EH (cell line): ENCODE measurements at regions not wholly inside any gene's neighbourhood (a gene's known extent, or its start where the extent isn't known, plus 50 kb on each side); places are given as distances from the start of the nearest gene placed in this dataset.

Experiments used
- DNase-seq: peaks from one replicate; pipeline ENCODE4 v3.0.0-alpha.2; 2015; ENCODE audit warnings: low read depth

- no peak for DNase-seq
Observed at GRCh38 chr11:13062115-13062514, 53.0 kb downstream of the RASSF10 start.

GRCh38 chr11:13064593-13064992 is 55.5 kb downstream of the RASSF10 start:
- no peak for DNase-seq

DNA sequence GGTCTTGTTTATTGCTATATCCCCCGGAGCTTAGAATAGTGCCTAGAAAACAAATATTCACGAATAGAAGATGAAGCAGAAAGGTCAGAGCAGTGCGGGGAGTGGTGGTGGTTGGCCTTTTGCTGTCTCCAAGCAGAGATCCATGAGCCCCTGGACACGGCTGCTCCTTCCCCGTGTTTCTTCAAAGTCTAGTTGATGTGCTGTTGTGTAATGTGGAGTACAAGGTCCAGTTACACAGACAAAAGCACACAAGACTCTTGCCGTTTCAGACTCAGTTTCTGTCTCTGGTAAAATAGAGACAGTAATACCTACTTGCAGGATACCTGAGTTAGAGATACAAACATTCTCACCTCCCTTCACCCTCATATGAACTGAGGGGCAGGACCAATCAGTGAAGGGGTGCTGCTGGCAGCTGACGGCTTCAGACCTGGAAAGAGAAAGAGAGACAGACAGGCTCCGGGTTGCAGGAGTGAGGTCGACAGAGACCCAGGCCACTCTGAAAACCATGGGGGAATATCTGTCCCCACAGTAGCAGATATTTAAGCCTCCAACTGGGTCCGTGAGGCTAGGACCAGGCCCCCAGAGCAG is 56.2 kb downstream of the RASSF10 start:
- DNase-seq = no peak

DNA sequence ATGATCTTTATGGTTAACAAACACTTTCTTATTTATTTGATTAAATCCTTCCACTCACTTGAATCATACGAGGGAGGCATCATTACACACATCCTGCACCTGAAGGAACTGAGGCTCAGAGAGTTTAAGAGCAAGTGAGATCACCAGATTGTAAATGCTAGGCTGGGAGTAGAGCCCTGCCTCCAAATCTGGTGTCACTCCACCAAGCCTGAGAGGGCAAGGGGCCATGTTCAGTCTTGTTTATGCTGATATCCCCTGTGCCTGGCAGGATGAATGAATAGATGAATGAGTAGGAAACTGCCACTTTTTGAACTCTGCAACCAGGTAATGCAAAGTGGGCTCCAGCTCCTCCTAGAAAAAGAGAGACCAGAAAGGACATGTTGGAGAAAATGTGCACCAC is 59.1 kb downstream of the RASSF10 start:
- no peak for DNase-seq

DNA sequence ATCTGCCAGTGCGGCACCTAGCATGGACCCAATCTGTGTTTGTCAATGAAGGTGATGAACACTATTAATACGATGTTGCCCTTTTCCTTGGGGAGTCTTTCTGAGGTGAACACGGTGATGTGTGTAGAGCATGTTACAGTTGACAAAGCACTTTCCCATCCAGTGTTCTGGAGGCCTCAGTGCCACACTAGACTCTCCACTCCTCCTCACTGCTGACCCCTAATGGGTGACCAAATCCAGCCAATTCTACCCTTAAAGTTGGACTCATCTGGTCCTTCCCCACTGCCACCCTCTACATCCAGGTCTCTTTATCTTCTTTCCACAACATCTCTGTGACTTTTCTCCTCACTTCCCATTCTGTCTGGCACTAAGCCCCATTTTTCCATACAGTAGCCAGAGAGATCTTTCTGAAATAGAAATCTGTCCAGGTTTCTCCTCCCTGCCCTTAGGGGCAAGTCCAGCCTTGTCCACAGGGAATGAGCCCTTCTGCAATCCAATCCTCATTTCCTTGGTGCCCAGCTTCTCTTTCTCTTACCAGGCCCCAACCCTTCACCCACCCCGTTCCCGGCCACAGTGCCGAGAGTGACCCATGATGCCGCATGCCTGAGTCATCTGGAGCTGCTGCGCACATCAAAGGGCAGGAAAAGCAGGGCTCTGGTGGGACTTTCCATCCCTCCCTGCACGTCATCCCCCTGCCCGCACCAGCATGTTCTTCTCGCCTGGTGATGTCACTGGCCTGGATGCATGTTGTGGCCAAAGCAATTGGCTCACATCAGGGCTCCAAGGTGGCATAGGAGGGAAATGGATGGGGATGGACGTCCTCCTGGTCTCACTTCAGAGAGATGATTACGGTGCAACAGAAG is 64.2 kb downstream of the RASSF10 start:
- peak; percentile 77 for DNase-seq

- DNase-seq = no peak
Observed at GRCh38 chr11:13074714-13075464, 65.8 kb downstream of the RASSF10 start.

DNA sequence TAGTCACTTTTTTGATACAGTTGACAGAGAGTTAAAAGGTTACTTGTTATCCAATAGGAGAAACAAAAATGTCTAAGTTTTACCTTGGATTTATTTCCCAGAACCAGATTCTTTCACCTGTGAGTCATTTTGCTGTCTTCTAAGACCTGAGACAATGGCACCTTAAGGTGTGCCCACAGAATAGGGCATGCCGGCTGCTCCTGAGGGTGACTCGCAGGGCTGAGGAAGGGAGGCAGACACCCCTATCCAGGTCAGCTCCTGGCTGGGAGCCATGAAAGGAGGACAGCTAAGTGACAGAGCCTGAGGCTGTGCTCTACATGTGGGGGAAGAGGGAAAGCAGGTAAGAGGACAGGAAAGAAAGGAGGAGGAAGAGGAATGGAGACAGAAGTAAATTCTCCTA is 67.8 kb downstream of the RASSF10 start:
- DNase-seq = no peak

DNA sequence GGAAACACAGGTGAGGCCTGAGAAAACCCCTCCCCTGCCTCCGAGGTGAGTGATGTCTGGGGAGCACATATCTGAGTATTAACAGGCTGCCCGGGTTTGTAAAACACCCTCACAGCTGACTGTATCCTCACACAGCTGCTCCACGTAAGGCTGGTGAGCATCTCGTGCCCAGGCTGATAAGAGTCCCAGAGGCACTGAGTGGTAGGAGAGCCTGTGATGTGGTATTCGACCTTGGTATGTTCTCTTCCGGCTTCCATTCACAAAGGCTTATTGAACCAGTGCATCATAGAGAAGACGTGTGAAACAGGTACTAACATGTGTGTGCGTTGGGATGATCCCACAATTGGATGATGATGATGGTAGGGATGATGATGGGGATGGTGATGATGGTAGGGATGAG is 71.7 kb downstream of the RASSF10 start:
- DNase-seq = no peak

DNA sequence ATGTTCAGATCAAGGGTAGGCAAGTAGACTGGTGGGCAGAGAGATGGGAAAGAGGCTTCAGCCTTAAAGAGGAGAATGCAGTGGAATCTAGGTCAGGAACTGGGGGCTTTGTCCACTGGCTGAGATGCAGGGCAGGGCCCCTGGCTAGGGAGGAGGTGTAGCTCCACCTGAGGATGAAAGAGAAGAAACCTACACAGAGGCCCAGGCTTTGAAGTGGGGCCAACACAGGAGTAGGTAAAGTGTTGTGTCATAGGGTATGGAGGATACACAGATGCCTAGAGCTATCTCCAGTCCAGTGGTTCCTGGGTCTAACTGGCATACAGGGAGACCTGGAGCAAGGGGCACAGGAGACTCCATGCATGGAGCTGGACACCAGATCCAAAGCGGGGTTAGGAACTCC is 73.5 kb downstream of the RASSF10 start:
- DNase-seq = no peak

GRCh38 chr11:13090228-13090708 is 81.2 kb downstream of the RASSF10 start:
- no peak for DNase-seq

- DNase-seq = no peak
Observed at GRCh38 chr11:13091373-13091772, 82.3 kb downstream of the RASSF10 start.

DNA sequence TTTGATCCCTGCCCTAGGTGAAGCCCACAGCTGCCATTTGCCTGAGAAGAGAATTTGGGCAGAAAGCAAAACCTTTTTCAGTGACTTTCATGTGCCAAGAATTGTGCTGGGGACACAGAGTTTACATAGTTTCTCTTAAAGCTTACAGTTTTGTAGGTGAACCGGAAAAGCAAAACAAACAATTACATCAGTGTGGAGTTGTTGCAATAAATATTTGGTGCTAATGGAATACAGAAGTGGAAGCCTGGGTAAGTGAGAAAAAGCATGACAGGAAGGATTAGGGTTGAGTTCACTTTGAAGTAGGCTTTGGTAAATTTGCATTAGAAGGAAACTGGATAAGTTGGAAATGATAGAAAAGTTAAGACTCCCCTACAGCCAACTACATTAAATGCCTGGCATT is 82.7 kb downstream of the RASSF10 start:
- DNase-seq = no peak

GRCh38 chr11:13094930-13095687 is 86.0 kb downstream of the RASSF10 start:
- no peak for DNase-seq

GRCh38 chr11:13098063-13098462 is 88.9 kb downstream of the RASSF10 start:
- DNase-seq = no peak

DNA sequence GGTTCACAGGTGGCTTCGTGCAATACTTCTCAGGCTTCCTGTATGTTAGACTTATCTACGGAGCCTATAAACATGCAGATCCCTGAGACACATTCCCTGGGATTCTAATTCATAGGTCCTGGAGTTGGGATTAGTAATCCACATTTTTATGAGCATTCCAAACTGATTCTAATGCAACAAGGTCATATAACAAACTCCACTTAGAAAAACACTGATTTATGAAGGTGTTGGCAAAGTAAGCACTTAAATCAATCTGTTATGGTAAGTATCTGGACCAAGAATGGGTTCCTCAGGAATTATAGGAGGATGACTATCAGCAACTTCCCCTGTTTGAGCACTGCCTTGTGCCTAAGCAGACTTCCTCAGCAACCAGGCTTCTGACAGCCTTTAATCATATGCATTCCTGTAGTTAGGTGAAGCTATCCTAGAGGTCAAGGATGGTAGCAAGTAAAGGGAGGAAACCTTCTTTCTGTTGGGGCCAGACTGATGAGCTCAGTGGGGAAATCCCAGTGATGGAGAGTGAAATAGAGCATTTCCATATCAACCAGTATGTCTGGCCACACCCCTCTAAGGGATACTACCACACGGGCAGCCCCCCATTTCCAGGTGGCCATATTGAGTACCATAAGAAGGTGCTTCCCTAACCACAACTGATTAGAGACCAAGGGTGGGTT is 89.6 kb downstream of the RASSF10 start:
- peak; percentile 37 for DNase-seq

- DNase-seq = no peak
Observed at GRCh38 chr11:13101644-13102512, 92.8 kb downstream of the RASSF10 start.

DNA sequence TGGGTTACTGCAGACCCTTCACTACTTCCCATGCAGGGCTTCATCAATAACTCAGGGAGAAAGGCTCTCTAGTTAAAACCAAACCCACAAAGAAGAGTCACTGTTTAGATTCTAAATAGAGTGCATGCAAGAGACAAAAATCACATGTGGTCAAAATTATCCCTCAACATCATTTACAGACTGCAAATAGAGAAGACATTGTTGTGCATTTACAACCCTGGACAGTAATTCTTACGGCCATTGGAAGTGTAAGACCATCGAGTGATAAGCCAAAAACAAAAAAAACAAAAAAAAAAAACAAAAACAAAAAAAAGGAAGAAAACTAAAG is 93.4 kb downstream of the RASSF10 start:
- DNase-seq = no peak

- DNase-seq = no peak
Observed at GRCh38 chr11:13102865-13103539, 93.9 kb downstream of the RASSF10 start.

DNA sequence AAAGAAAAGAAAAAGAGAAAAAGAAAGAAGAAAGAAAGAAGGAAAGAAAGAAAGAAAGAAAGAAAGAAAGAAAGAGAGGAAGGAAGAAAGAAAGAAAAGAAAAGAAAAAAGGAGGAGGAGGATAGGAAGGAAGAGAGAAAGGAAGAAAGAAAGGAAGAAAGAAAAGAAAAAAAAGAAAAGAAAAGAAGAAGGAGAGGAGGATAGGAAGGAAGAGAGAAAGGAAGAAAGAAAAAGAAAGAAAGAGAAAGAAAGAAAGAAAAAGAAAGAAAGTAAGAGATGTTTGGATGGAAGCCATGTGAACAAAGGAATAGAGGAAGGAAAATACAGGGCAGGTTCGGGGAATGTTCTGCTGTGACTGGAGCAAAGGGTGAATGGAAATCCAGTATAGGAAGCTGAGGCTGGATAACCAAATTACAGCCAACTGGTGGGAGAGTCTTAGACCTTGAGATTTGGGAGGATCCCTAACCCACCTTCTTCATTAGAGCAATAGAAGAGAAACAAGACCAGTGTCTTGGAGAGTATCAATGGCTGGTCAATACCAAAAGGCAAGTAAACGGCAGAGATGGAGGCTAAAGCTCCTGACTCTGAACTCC is 94.9 kb downstream of the RASSF10 start:
- no peak for DNase-seq
